ENCODE measurements at regions not wholly inside any gene's neighbourhood (a gene's known extent, or its start where the extent isn't known, plus 50 kb on each side); places are given as distances from the start of the nearest gene placed in this dataset.

DNA sequence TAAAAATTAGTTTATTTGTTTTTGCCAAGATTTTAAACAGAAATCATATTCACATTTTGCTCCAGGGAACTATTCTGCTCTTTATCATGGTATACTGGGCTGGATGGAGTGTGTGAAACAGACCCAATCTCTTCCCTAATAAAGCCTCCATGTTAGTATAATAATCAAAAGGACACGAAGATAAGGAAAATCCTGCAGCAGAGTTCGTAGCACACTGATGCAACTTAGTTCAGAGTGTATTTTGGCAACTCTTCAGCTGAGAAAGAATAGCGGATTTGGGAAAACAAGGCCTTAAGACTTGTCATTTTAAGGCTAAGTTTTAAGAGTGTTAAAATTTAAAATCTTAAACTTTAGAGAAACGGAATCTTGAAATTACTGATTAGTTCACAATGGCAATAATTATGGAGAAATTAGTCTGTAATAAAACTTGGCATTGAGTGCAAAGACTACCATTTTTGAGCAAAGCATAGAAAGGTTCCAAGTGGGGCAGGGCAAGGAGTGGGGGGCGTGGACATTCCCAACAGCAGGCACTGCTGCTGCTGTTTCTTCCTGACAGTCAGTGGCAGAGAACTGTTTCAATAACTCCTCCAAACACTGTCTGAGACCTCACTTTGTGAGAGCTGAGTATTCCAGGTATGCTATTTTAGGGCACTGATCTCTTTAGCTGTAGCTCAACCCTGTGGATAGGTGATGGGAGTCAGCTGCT, 225.0 kb downstream of the HRH4 start:
- no peak for TF ChIP-seq POLR2A (IDR thresholded peaks at IDR 0.05)
- TF ChIP-seq, protein P1, sequence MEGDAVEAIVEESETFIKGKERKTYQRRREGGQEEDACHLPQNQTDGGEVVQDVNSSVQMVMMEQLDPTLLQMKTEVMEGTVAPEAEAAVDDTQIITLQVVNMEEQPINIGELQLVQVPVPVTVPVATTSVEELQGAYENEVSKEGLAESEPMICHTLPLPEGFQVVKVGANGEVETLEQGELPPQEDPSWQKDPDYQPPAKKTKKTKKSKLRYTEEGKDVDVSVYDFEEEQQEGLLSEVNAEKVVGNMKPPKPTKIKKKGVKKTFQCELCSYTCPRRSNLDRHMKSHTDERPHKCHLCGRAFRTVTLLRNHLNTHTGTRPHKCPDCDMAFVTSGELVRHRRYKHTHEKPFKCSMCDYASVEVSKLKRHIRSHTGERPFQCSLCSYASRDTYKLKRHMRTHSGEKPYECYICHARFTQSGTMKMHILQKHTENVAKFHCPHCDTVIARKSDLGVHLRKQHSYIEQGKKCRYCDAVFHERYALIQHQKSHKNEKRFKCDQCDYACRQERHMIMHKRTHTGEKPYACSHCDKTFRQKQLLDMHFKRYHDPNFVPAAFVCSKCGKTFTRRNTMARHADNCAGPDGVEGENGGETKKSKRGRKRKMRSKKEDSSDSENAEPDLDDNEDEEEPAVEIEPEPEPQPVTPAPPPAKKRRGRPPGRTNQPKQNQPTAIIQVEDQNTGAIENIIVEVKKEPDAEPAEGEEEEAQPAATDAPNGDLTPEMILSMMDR (IDR thresholded peaks at IDR 0.05) = no peak
- no peak for TF ChIP-seq POLR2AphosphoS5 (IDR thresholded peaks at IDR 0.05)
- no peak for TF ChIP-seq EP300 (IDR thresholded peaks at IDR 0.05)

Data from suprapubic skin (tissue), 4 donors.